Suprapubic skin (tissue), 3 donors: ENCODE measurements at regions not wholly inside any gene's neighbourhood (a gene's known extent, or its start where the extent isn't known, plus 50 kb on each side); places are given as distances from the start of the nearest gene placed in this dataset.

Experiments
- POLR2A ChIP-seq, 2 donors: fragments of 450-650 bp; IDR thresholded peaks; one replicate each; pipeline ENCODE4 v1.6.1; 2017; ENCODE audit warnings: antibody characterized with exemption in 2 of 2, mild to moderate bottlenecking in 2 of 2, moderate library complexity in 2 of 2
- TF ChIP-seq, protein P1 (sequence below), 2 donors: fragments of 200-600 bp in 1 of 2; fragments of 450-650 bp in 1 of 2; sonication (generic) in 1 of 2; IDR thresholded peaks; one replicate each; pipeline ENCODE4 v1.5.1; 2016 to 2019; ENCODE audit warnings: antibody characterized with exemption in 2 of 2, mild to moderate bottlenecking in 1 of 2, moderate library complexity in 1 of 2

DNA sequence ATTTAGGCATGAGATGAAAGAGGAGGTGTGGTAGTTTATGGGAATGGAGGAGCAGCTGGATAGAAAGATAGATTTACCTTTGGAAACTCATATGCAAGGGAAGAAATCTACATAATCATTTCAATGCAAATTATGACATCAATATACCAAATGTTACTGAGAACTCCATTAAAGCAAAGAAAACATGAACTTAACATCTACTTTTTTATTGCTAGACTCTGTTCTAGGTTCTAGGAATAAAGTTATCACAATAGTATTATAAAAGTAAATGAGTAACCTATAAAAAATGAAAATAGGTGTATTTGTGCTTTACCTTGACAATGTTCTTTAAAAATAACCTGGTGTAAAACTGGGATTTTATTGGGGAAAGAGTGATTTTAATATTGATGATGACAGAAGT is 221.6 kb upstream of the SLIT2 start:
- TF ChIP-seq, protein P1, sequence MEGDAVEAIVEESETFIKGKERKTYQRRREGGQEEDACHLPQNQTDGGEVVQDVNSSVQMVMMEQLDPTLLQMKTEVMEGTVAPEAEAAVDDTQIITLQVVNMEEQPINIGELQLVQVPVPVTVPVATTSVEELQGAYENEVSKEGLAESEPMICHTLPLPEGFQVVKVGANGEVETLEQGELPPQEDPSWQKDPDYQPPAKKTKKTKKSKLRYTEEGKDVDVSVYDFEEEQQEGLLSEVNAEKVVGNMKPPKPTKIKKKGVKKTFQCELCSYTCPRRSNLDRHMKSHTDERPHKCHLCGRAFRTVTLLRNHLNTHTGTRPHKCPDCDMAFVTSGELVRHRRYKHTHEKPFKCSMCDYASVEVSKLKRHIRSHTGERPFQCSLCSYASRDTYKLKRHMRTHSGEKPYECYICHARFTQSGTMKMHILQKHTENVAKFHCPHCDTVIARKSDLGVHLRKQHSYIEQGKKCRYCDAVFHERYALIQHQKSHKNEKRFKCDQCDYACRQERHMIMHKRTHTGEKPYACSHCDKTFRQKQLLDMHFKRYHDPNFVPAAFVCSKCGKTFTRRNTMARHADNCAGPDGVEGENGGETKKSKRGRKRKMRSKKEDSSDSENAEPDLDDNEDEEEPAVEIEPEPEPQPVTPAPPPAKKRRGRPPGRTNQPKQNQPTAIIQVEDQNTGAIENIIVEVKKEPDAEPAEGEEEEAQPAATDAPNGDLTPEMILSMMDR (IDR thresholded peaks at IDR 0.05), result no peak
- no peak for TF ChIP-seq POLR2A (IDR thresholded peaks at IDR 0.05)
